A549 (cell line): ENCODE measurements at regions not wholly inside any gene's neighbourhood (a gene's known extent, or its start where the extent isn't known, plus 50 kb on each side); places are given as distances from the start of the nearest gene placed in this dataset.

ENCODE experiments used
- ATAC-seq, 2 experiments: fragments of 200-7000 bp in 1 of 2; fragments of >200 bp in 1 of 2; cut with Nextera tagmentation in 1 of 2; cut with Tn5 transposase in 1 of 2; 3 replicates each; pipeline versions ENCODE4 v1.8.0 to v1.9.1; 2018 to 2020; ENCODE audit warnings: mild to moderate bottlenecking in 1 of 2, moderate library complexity in 1 of 2
- CTCF ChIA-PET: fragments of 300-600 bp; sonication (Branson Sonifier 250); formaldehyde crosslinking; extraction: SDS; loops from one replicate; lab custom pipeline; 2021; ENCODE audit warnings: antibody characterized with exemption, inconsistent platforms; lab: Yijun Ruan, JAX
- POLR2A ChIA-PET: fragments of 350-600 bp; formaldehyde crosslinking; extraction: SDS; loops from one replicate; lab custom pipeline; 2021; ENCODE audit warnings: antibody characterized with exemption, inconsistent platforms; lab: Yijun Ruan, JAX
- DNase-seq, 2 experiments: peaks; one replicate each; pipeline versions ENCODE4 v3.0.0 to v3.0.0-alpha.2; 2011 to 2016; ENCODE audit warnings: low read depth in 1 of 2, low spot score in 1 of 2
- FAIRE-seq: peaks from 2 replicates; lab custom pipeline; 2011; peaks lifted over from hg19 to GRCh38; lab: Jason Lieb, UNC
- H3K27ac ChIP-seq, 2 experiments: fragments of >200 bp; sonication (Bioruptor Twin); formaldehyde crosslinking; 3 replicates each; pipeline ENCODE4 v1.5.1; 2016 to 2017
- H3K4me1 ChIP-seq: fragments of >200 bp; sonication (Bioruptor Twin); formaldehyde crosslinking; 3 replicates; pipeline ENCODE4 v1.6.1; 2016
- H3K4me2 ChIP-seq: fragments of >200 bp; sonication (Bioruptor Twin); formaldehyde crosslinking; 3 replicates; pipeline ENCODE4 v1.6.1; 2016
- H3K4me3 ChIP-seq: fragments of >200 bp; sonication (Bioruptor Twin); formaldehyde crosslinking; 3 replicates; pipeline ENCODE4 v1.5.1; 2016
- H3K9me3 ChIP-seq: fragments of >200 bp; sonication (Bioruptor Twin); formaldehyde crosslinking; 3 replicates; pipeline ENCODE4 v1.6.1; 2016
- BCL3 ChIP-seq: fragments of >200 bp; sonication (Bioruptor Twin); formaldehyde crosslinking; IDR thresholded peaks from 3 replicates; pipeline ENCODE4 v1.6.1; 2016
- BHLHE40 ChIP-seq: IDR thresholded peaks from 2 replicates; pipeline ENCODE4 v1.6.1; 2012; ENCODE audit warnings: low read depth, low read length, inconsistent platforms
- CBX2 ChIP-seq: fragments of 200-600 bp; sonication (generic); IDR thresholded peaks from 2 replicates; pipeline ENCODE4 v1.6.1; 2016; ENCODE audit warnings: low read depth, mild to moderate bottlenecking, borderline replicate concordance
- CBX8 ChIP-seq: fragments of 200-600 bp; sonication (generic); IDR thresholded peaks from 2 replicates; pipeline ENCODE4 v1.6.1; 2016
- CHD2 ChIP-seq: fragments of 150-350 bp; IDR thresholded peaks from 2 replicates; pipeline ENCODE4 v1.6.1; 2014; ENCODE audit warnings: low read length; ENCODE audit not compliant: partially characterized antibody
- EHMT2 ChIP-seq: fragments of 200-600 bp; sonication (generic); IDR thresholded peaks from 2 replicates; pipeline ENCODE4 v1.6.1; 2016; ENCODE audit warnings: antibody characterized with exemption, low read depth, mild to moderate bottlenecking, moderate library complexity
- ESRRA ChIP-seq: fragments of 150-350 bp; IDR thresholded peaks from 2 replicates; pipeline ENCODE4 v1.6.1; 2014; ENCODE audit warnings: mild to moderate bottlenecking, low read length, borderline replicate concordance
- FOSL2 ChIP-seq, 2 experiments: fragments of 450-650 bp in 1 of 2; fragments of >200 bp in 1 of 2; sonication (Bioruptor Twin) in 1 of 2; formaldehyde crosslinking; IDR thresholded peaks; 2 replicates each; pipeline versions ENCODE4 v1.5.0 to v1.6.1; 2016 to 2020; ENCODE audit warnings: mild to moderate bottlenecking in 1 of 2, moderate library complexity in 1 of 2
- GATA3 ChIP-seq: IDR thresholded peaks from 2 replicates; pipeline ENCODE4 v1.6.1; 2012; ENCODE audit warnings: borderline replicate concordance
- KDM5A ChIP-seq: fragments of 200-600 bp; sonication (generic); IDR thresholded peaks from 2 replicates; pipeline ENCODE4 v1.6.1; 2016; ENCODE audit warnings: antibody characterized with exemption, mild to moderate bottlenecking
- MAX ChIP-seq: IDR thresholded peaks from 2 replicates; pipeline ENCODE4 v1.6.1; 2012
- MAZ ChIP-seq: fragments of 150-350 bp; IDR thresholded peaks from 2 replicates; pipeline ENCODE4 v1.6.1; 2014; ENCODE audit warnings: antibody characterized with exemption, low read depth, low read length, borderline replicate concordance
- MYC ChIP-seq: IDR thresholded peaks from 2 replicates; pipeline ENCODE4 v1.6.1; 2012; ENCODE audit warnings: mild to moderate bottlenecking, inconsistent platforms, low read length, improper control_type of control experiment, borderline replicate concordance
- NFE2L2 ChIP-seq: fragments of 150-350 bp; conservative IDR thresholded peaks from 2 replicates; pipeline ENCODE4 v1.6.1; 2014; ENCODE audit warnings: low read length
- POLR2AphosphoS2 ChIP-seq: conservative IDR thresholded peaks from 2 replicates; pipeline ENCODE4 v1.6.1; 2012; ENCODE audit warnings: low read length, improper control_type of control experiment, inconsistent platforms
- RARB ChIP-seq: fragments of 250-450 bp; sonication (Bioruptor Pico); IDR thresholded peaks from 2 replicates; pipeline ENCODE4 v1.8.0; 2021; ENCODE audit warnings: mild to moderate bottlenecking, moderate library complexity
- RCOR1 ChIP-seq: fragments of 150-350 bp; IDR thresholded peaks from 2 replicates; pipeline ENCODE4 v1.6.1; 2014; ENCODE audit warnings: antibody characterized with exemption, low read length, low read depth
- REST ChIP-seq: fragments of 200-600 bp; sonication (generic); IDR thresholded peaks from 2 replicates; pipeline ENCODE4 v1.6.1; 2016; ENCODE audit warnings: antibody characterized with exemption, mild to moderate bottlenecking, moderate library complexity
- RFX5 ChIP-seq: fragments of 450-650 bp; IDR thresholded peaks from 2 replicates; pipeline ENCODE4 v1.7.1; 2014; ENCODE audit warnings: antibody characterized with exemption, mild to moderate bottlenecking, moderate library complexity
- SMC3 ChIP-seq: fragments of >200 bp; sonication (Bioruptor Twin); formaldehyde crosslinking; IDR thresholded peaks from 3 replicates; pipeline ENCODE4 v1.6.1; 2018; ENCODE audit warnings: inconsistent platforms
- ZC3H11A ChIP-seq: fragments of 450-650 bp; IDR thresholded peaks from 2 replicates; pipeline ENCODE4 v1.6.1; 2014; ENCODE audit warnings: antibody characterized with exemption, mild to moderate bottlenecking
- WGBS: methylation state at CpG from one replicate; pipeline ENCODE4 v1.1.6; 2017; ENCODE audit errors: missing lambda C conversion rate; 5-methylcytosine and 5-hydroxymethylcytosine counted together

- no peak for DNase-seq
- no peak for FAIRE-seq
- TF ChIP-seq POLR2AphosphoS2 (no peak), MAX (no peak), RARB (CRISPR knock-in tag) (no peak), REST (no peak), CBX8 (no peak), ESRRA (no peak), BHLHE40 (no peak), CBX2 (no peak), GATA3 (no peak), KDM5A (no peak), EHMT2 (no peak), MYC (no peak), FOSL2 (IDR thresholded peaks at IDR 0.05) (no peak), FOSL2 (CRISPR knock-in tag; IDR thresholded peaks at IDR 0.05) (no peak), CHD2 (no peak), NFE2L2 (no peak), RFX5 (no peak)
- no peak overlapping the region for H3K4me3 ChIP-seq
- no peak for ATAC-seq
- POLR2A ChIA-PET = no interaction called here
- WGBS = 61% methylated on average over 2 of the region's 2 CpGs
- H3K27ac ChIP-seq = no peak overlapping the region
- H3K4me2 ChIP-seq = no peak overlapping the region
- H3K4me1 ChIP-seq = peaks cover 11% of the 10 kb centered on the region; the same call in 2 of the 3 replicates
- H3K9me3 ChIP-seq = no peaks in the 10 kb centered on the region
- CTCF ChIA-PET = interaction anchor here (1.1 kb wide), 1 partner anchor 8 kb away, joined by 3 read pairs; no protein-coding TSS in a partner anchor
These were observed 78.6 kb upstream of the SLC44A3 start for GRCh38 chr1:94741510-94741909.

GRCh38 chr1:94739521-94740061, 80.6 kb upstream of the SLC44A3 start:
- TF ChIP-seq MAX = no peak
- no peak for TF ChIP-seq SMC3
- no peak for TF ChIP-seq CBX2
- no peak for TF ChIP-seq BCL3
- no peak for TF ChIP-seq EHMT2
- TF ChIP-seq RFX5 = no peak
- TF ChIP-seq POLR2AphosphoS2 = no peak
- TF ChIP-seq KDM5A = no peak
- no peak for TF ChIP-seq ZC3H11A
- no peak for TF ChIP-seq MAZ
- TF ChIP-seq RCOR1 = no peak
- TF ChIP-seq, all 56 proteins: peak for 0
- 84% methylated on average over 4 of the region's 7 CpGs for WGBS
- DNase-seq = no peak
- no peak for FAIRE-seq
- CTCF ChIA-PET = no interaction called here
- ATAC-seq = no peak
- H3K9me3 ChIP-seq = no peaks in the 10 kb centered on the region
- no peak overlapping the region for H3K4me3 ChIP-seq
- H3K27ac ChIP-seq = no peak overlapping the region
- H3K4me1 ChIP-seq = peaks cover 12% of the 10 kb centered on the region; the same call in 2 of the 3 replicates
- POLR2A ChIA-PET = no interaction called here
- H3K4me2 ChIP-seq = no peak overlapping the region
